ENCODE measurements at regions not wholly inside any gene's neighbourhood (a gene's known extent, or its start where the extent isn't known, plus 50 kb on each side); places are given as distances from the start of the nearest gene placed in this dataset.

- no peak for TF ChIP-seq REST (IDR thresholded peaks at IDR 0.05; ENCODE audit: borderline replicate concordance)
- no peak for TF ChIP-seq TAF1 (IDR thresholded peaks at IDR 0.05; ENCODE audit: low read depth)
- no peak for TF ChIP-seq CTCF (IDR thresholded peaks at IDR 0.05; ENCODE audit: poor library complexity, severe bottlenecking)
- TF ChIP-seq EZH2 (IDR thresholded peaks at IDR 0.05; ENCODE audit: borderline replicate concordance, insufficient read depth, low read length, poor library complexity, severe bottlenecking): no peak
- TF ChIP-seq POLR2AphosphoS5 (IDR thresholded peaks at IDR 0.05): no peak
- no peak for TF ChIP-seq RAD21 (conservative IDR thresholded peaks at IDR 0.05)
- no peak for TF ChIP-seq EP300 (conservative IDR thresholded peaks at IDR 0.05; ENCODE audit: poor library complexity, severe bottlenecking)
- TF ChIP-seq SMC3 (conservative IDR thresholded peaks at IDR 0.05; ENCODE audit: poor library complexity): no peak
- no peak for TF ChIP-seq MXI1 (conservative IDR thresholded peaks at IDR 0.05; ENCODE audit: poor library complexity, severe bottlenecking)
Observed at GRCh38 chr1:172812118-172812517, 153.2 kb downstream of the FASLG start.

Data from neural cell (in vitro differentiated cells).